C4-2B (cell line): ENCODE measurements at regions not wholly inside any gene's neighbourhood (a gene's known extent, or its start where the extent isn't known, plus 50 kb on each side); places are given as distances from the start of the nearest gene placed in this dataset.

Experiments
- ZFX ChIP-seq: fragments of 450-650 bp; IDR thresholded peaks from 2 replicates; pipeline ENCODE4 v1.6.1; 2017
- TF ChIP-seq, protein P1 (sequence below): fragments of 450-650 bp; conservative IDR thresholded peaks from 2 replicates; pipeline ENCODE4 v1.5.1; 2017; ENCODE audit warnings: mild to moderate bottlenecking

DNA sequence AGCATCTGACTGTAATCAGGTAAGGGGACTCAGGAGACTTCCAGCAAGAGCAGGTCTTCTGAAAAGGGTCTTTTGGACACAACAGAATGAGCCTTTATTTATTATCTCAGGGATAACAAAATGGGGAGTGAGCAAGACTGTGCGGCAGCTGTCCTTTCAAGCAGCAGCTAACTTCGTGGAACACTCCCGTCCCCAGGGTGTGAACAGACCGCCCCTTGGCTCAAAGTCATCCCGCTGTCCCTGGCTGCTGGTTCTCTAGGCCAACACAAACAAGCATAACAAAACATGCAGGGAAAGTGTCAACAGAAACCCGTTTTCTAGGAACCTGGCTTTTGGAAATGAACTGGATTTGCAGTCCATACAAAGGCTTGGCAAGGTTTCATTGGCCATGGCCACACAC lies 787.9 kb upstream of the FANCL start:
- TF ChIP-seq, protein P1, sequence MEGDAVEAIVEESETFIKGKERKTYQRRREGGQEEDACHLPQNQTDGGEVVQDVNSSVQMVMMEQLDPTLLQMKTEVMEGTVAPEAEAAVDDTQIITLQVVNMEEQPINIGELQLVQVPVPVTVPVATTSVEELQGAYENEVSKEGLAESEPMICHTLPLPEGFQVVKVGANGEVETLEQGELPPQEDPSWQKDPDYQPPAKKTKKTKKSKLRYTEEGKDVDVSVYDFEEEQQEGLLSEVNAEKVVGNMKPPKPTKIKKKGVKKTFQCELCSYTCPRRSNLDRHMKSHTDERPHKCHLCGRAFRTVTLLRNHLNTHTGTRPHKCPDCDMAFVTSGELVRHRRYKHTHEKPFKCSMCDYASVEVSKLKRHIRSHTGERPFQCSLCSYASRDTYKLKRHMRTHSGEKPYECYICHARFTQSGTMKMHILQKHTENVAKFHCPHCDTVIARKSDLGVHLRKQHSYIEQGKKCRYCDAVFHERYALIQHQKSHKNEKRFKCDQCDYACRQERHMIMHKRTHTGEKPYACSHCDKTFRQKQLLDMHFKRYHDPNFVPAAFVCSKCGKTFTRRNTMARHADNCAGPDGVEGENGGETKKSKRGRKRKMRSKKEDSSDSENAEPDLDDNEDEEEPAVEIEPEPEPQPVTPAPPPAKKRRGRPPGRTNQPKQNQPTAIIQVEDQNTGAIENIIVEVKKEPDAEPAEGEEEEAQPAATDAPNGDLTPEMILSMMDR: no peak
- TF ChIP-seq ZFX: no peak
